ENCODE measurements at regions not wholly inside any gene's neighbourhood (a gene's known extent, or its start where the extent isn't known, plus 50 kb on each side); places are given as distances from the start of the nearest gene placed in this dataset.

DNA sequence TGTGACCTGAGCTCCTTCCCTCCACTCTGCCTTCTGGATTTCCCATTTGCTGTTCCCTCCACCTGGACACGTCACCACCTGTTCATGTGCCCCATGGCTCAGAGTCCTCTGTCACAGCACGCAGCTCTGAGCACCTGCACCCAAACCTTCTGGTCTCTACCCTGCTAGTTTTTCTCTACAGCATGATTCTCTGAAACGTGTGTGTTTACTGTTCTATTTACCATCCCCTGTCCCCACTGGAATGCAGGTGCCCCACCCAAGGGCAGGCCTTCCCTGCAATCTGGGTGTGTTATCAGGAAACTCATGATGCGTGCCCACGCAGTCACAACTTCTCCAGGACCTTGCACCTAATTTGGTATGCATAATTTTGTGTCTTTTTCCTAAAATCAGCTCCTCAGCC is 284.4 kb upstream of the IGFBP3 start:
- in situ Hi-C loops (cut with MboI; ENCODE audit: low sequenced_read_pairs) = no loop called here

DNA sequence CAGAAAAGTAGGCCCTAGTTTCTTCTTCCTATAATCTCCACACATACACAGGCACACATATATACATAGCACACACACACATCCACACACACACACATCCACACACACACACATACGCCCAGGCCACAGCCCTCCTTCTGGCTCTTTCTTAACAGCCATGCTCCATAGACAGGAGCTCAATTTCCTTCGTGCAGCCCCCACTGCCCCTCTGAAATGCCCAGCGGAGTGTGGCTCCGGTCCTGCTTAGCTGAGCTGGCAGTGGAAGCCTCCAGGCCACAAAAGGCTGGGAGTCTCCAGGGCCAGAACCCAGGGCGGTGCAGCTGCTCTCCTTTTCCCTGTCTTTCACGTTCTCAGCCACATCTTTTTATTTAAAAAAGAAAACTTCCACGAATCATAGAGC is 282.9 kb upstream of the IGFBP3 start:
- in situ Hi-C loops (cut with MboI; ENCODE audit: low sequenced_read_pairs) = no loop called here

DNA sequence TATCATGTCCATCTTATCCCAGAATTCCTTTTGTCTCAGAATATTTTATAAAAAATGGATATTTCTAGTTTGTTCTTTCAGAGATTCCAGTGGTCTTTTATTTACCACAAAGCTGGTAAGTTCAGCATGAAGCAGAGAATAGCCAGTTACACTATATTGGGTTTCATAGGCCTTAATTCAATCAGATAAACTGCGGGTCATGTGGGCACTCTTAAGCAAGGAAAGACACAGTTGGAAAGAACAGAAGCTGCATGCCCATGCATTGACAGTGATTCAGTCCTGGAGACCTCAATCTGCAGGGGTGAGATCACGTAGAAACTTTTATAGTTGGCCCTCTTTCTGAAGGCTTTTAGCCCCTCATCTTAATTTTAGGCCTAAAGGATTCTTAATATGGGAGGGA is 281.3 kb upstream of the IGFBP3 start:
- in situ Hi-C loops (cut with MboI; ENCODE audit: low sequenced_read_pairs) = no loop called here

- in situ Hi-C loops (cut with MboI; ENCODE audit: low sequenced_read_pairs) = no loop called here
Observed at GRCh38 chr7:46201961-46202360, 280.9 kb upstream of the IGFBP3 start.

DNA sequence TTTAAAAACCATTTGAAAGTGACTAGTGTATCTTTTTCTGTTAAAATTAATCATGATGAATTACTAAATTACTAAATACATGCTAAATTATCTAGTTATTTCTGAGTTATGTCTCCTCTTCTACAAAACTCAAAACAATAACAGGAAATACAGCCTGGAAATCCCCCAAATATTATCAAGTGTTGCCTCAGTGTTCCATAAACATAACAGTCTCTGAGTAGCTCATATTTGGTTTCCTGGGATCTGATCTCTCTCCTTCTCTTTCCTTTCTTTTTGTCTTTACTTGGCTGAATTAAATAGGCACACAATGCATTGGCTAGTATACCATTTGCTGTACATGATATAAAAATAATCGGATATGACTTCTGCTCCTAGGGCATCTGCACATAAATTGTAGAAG is 277.6 kb upstream of the IGFBP3 start:
- in situ Hi-C loops (cut with MboI; ENCODE audit: low sequenced_read_pairs) = no loop called here

DNA sequence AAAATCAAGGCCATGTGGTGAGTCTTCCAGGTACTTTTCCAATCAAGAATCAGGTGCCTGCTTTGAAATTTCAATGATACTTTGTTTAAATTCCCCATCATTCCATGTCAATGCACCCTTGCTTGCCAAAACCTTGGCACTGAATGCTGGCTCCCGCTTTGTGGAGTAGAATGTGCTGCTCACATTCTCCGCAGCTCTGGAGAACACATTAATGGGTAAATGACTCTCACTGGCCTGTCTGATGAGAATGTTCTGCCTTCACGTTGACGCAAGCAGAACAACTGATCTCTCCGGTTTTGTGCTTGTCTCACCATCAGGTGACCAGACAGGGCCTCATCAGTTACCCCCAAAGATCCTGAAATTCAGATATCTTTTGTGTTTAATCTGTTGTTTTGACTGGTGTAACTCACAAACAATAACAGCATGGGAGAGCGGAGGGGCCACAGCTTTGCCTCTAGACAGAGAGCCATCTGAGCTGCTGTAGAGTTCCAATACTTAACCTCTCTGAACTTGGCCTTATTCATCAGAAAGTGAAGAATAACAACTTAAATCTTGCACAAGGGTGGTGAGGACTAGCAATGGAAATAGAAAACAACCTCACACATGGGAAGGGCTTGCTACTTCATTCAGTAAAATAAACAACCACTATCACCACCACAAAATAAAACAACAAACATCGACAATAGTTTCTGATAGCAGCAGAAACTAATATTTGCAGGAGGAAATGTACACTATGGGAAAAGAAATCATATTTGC is 276.9 kb upstream of the IGFBP3 start:
- in situ Hi-C loops (cut with MboI; ENCODE audit: low sequenced_read_pairs) = no loop called here

DNA sequence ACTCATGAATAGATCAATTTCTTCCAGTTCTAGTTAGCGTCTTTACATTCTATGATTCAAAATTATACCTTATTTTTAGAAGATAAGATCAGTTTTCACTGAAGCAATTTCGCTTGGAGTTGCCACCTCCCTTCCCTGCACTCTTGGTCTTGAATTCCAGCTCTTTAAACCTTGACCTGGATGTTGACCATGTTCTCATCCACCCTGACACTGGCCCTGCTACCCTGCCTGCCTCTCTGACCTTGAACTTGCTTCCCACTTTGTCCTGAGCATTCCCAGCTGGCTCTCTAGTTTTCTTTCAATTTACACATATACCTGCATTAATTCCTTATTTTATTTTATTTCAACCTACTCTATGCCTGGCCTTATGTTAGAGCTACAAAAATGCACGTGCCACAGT is 274.9 kb upstream of the IGFBP3 start:
- in situ Hi-C loops (cut with MboI; ENCODE audit: low sequenced_read_pairs) = no loop called here

DNA sequence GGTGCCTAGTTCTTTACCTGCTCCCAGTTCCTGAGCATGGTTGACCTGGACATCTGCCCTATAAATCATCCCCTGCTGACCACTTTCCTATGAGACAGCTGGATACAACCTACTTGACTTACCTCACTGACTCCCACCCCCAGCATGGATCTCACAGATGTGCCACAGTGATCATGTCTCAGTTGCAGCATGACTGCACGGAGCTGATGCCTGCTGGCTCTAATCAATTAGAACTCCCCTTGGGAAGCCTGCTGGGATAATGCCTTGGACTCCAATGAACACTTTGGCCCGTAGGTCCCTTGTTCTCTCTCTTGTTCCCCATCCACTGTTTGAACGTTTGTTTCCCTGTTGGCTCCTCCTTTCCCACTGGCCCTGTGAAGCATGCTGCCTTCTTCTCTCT is 271.2 kb upstream of the IGFBP3 start:
- in situ Hi-C loops (cut with MboI; ENCODE audit: low sequenced_read_pairs) = no loop called here

DNA sequence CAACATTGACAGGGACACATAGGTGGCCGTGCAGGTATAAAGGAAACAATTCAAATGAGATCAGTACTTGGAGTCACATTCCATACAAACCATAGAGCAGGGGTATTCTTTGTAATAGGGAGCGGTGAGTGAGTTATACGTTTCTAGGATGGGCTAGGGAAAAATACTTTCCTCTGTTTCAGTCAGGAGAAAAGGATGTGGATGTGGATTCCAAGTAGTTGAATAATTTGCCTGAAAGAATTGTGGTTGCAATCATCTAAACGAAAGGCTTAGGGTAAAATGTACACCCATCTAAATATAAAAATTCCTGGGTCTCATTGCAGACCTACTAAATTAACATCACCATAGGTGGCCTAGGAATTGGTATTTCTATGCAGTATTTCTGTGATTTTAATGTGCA is 270.7 kb upstream of the IGFBP3 start:
- in situ Hi-C loops (cut with MboI; ENCODE audit: low sequenced_read_pairs) = no loop called here

GRCh38 chr7:46191296-46191695 is 270.2 kb upstream of the IGFBP3 start:
- in situ Hi-C loops (cut with MboI; ENCODE audit: low sequenced_read_pairs) = no loop called here

DNA sequence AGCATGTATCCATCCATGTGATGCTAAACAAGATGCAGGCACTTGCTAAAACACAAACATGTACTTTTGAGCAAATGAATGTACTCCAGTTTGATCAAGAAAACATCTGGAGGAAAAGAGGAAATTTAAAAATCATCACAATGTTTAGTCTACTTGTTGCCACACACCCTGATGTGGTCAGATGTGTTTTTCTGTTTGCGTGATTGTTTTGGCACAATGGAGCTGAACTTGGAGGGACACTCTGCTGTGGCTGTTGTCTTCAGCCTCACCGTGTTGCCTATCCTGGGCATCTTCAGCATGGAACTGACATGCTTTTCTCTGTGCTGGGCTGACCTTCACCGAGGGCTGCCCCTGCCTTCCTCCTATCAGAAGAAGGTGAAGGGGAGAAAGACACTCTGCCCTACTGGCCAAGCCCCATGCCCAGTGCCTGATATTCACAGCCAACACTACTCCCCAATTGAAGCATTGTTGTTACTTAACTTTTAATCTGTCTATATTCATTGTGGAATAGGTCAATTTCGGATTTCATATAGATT is 268.3 kb upstream of the IGFBP3 start:
- in situ Hi-C loops (cut with MboI; ENCODE audit: low sequenced_read_pairs) = no loop called here

- in situ Hi-C loops (cut with MboI; ENCODE audit: low sequenced_read_pairs) = no loop called here
Observed at GRCh38 chr7:46186131-46186530, 265.1 kb upstream of the IGFBP3 start.

DNA sequence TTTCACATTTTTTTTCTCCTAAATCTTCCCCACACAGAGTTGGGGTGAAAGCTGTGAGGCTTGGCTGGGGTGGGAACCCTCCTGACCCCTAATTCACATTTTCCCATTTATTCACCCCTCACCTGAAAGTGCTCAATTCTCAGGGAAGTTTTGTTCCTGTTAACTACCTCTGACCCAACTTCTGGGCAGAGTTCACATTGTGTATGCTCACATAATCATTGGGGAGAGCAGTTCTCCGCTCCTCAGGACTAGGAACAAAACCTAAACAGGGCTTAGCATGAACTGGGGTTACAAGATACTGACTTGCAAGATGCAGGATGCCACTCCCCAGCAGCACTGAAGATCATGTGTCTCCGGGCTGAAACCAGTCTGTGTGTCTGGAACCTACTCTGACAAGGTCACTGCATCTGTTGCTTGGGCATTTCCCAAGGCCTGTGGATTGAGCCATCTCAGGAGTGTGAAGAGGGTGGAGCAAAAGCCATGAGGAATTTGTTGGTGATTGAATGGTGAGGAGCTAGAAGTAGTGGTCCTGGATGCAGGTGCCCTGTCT is 258.1 kb upstream of the IGFBP3 start:
- in situ Hi-C loops (cut with MboI; ENCODE audit: low sequenced_read_pairs) = no loop called here

GRCh38 chr7:46178661-46179060 is 257.6 kb upstream of the IGFBP3 start:
- in situ Hi-C loops (cut with MboI; ENCODE audit: low sequenced_read_pairs) = no loop called here

DNA sequence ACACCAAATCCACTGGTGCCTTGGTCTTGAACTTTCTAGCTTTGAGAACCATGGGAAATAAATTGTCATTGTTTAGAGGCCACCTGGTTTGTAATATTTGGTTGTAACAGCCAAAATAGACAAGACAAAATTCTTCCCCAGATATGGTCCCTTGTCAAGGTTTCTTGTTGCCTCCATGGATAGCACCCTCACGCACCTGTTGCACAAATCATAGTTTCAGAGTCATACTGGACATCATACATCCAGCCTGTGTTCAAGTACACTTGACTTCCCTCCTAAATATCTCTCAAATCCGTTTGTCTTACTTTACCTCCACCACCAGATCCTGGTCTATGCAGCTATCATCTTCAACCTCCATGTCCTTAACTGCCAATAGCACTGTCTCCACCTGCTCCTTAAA is 256.7 kb upstream of the IGFBP3 start:
- in situ Hi-C loops (cut with MboI; ENCODE audit: low sequenced_read_pairs) = no loop called here

GRCh38 chr7:46175221-46175620 is 254.1 kb upstream of the IGFBP3 start:
- in situ Hi-C loops (cut with MboI; ENCODE audit: low sequenced_read_pairs) = no loop called here

DNA sequence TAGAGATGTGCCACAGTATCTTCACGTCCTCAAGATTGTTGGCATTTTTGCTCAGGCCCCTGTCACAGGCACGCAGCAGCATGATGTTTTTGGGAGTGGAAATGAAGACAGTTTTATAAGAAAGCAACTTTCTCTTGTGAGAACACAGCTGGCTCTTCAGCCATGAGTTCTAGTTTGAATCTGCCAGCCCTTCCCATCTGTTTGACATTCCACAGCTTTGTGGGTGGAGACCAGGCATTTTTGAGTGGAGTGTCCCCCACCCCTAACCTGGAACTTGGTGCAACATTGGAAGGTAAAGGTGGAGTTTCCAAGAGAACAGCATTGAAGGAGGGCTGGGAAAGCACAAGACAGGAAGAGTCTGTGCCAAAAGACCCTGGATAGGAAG is 253.1 kb upstream of the IGFBP3 start:
- in situ Hi-C loops (cut with MboI; ENCODE audit: low sequenced_read_pairs) = no loop called here

DNA sequence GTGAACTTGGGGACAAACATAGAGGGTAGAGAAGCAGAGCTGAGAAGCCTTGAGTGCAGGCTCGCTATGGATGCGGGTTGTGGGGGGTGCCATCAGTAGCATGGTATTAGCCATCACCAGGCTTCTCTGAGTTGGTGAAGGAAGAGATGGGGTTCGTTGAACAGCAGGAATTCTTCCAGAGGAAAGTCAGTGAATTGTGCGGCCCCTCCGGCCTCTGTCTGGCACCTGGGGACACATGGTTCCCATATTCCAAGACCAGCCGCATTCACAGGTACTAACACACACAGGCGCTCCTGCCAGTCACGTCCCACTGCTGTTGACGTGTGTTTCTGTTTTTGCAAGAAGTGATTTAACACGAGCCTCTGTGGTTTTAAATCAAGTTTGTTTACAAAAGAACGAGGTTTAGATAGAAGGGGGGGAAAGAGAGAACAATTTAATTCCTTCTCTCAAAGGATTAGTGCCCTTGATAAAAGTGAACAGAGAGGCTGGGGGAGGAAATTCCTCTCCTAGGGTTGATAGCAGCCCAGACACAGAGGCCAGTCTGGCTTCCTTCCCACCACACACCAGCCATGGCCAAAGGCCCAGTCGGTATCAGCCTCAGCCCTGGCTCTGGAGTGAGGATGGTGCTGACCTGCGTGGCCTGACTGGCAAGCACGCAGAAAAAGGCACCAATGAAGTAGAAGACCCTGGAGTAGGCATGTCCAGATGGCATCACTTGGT is 252.6 kb upstream of the IGFBP3 start:
- in situ Hi-C loops (cut with MboI; ENCODE audit: low sequenced_read_pairs) = no loop called here

GRCh38 chr7:46170792-46171191 is 249.7 kb upstream of the IGFBP3 start:
- in situ Hi-C loops (cut with MboI; ENCODE audit: low sequenced_read_pairs) = no loop called here

- in situ Hi-C loops (cut with MboI; ENCODE audit: low sequenced_read_pairs) = no loop called here
Observed at GRCh38 chr7:46170021-46170420, 248.9 kb upstream of the IGFBP3 start.

- in situ Hi-C loops (cut with MboI; ENCODE audit: low sequenced_read_pairs) = no loop called here
Observed at GRCh38 chr7:46169384-46169755, 248.3 kb upstream of the IGFBP3 start.

All from HL-60/S4 treated with retinoic acid at 250 ng/mL for 4 days and 3 days (cell line).